GM19468 (cell line): ENCODE measurements at regions not wholly inside any gene's neighbourhood (a gene's known extent, or its start where the extent isn't known, plus 50 kb on each side); places are given as distances from the start of the nearest gene placed in this dataset.
"Not testable (repeated sequence)": the region's sequence is repeated elsewhere in the genome, so short reads cannot be mapped to it uniquely, and the experiment has no call there.

ENCODE experiments used
- ATAC-seq: cut with Tn5 transposase; IDR thresholded peaks from one replicate; pipeline ENCODE4 v1.9.1; 2021; ENCODE audit warnings: mild to moderate bottlenecking, moderate library complexity, moderate number of reproducible peaks; ENCODE audit not compliant: unreplicated experiment; ENCODE audit errors: extremely low read depth

GRCh38 chr11:91295591-91295990, 929.0 kb upstream of the FAT3 start:
- no peak for ATAC-seq

GRCh38 chr11:91293119-91293518, 931.5 kb upstream of the FAT3 start:
- no peak for ATAC-seq

GRCh38 chr11:91272089-91272488, 952.5 kb upstream of the FAT3 start:
- ATAC-seq, result no peak

- not testable (repeated sequence) for ATAC-seq
These were observed 955.9 kb upstream of the FAT3 start for GRCh38 chr11:91268512-91269295.

- no peak for ATAC-seq
These were observed 958.7 kb upstream of the FAT3 start for GRCh38 chr11:91265946-91266345.

GRCh38 chr11:91264481-91264880, 960.1 kb upstream of the FAT3 start:
- ATAC-seq, result no peak

- ATAC-seq, result no peak
These were observed 960.9 kb upstream of the FAT3 start for GRCh38 chr11:91263496-91264365.

- no peak for ATAC-seq
These were observed 963.1 kb upstream of the FAT3 start for GRCh38 chr11:91261513-91261912.

GRCh38 chr11:91258876-91259275, 965.7 kb upstream of the FAT3 start:
- no peak for ATAC-seq

- no peak for ATAC-seq
These were observed 967.0 kb upstream of the FAT3 start for GRCh38 chr11:91257667-91258066.

GRCh38 chr11:91248199-91248807, 976.3 kb upstream of the FAT3 start:
- ATAC-seq, result no peak

- no peak for ATAC-seq
These were observed 977.4 kb upstream of the FAT3 start for GRCh38 chr11:91247009-91247735.

GRCh38 chr11:91244912-91245311, 979.7 kb upstream of the FAT3 start:
- no peak for ATAC-seq

- ATAC-seq, result no peak
These were observed 981.0 kb upstream of the FAT3 start for GRCh38 chr11:91243630-91244029.

GRCh38 chr11:91243051-91243450, 981.6 kb upstream of the FAT3 start:
- ATAC-seq, result no peak

GRCh38 chr11:91241226-91241625, 983.4 kb upstream of the FAT3 start:
- ATAC-seq, result no peak

GRCh38 chr11:91239359-91239758, 985.3 kb upstream of the FAT3 start:
- no peak for ATAC-seq

GRCh38 chr11:91231226-91231625, 993.4 kb upstream of the FAT3 start:
- no peak for ATAC-seq

GRCh38 chr11:91230647-91231046, 994.0 kb upstream of the FAT3 start:
- ATAC-seq, result no peak

- no peak for ATAC-seq
These were observed 1000.0 kb upstream of the CHORDC1 start for GRCh38 chr11:91222830-91223229.
